Activated T-helper 1 cell treated with anti-CD3 and anti-CD28 coated beads, Interleukin-2, amount 50 U/mL, for 16 hours (primary cell): ENCODE measurements at regions not wholly inside any gene's neighbourhood (a gene's known extent, or its start where the extent isn't known, plus 50 kb on each side); places are given as distances from the start of the nearest gene placed in this dataset.

Source experiments
- DNase-seq, 2 donors: peaks; one replicate each; pipeline ENCODE4 v3.0.0-alpha.2; 2020; ENCODE audit warnings: low read depth in 1 of 2, low spot score in 1 of 2

DNA sequence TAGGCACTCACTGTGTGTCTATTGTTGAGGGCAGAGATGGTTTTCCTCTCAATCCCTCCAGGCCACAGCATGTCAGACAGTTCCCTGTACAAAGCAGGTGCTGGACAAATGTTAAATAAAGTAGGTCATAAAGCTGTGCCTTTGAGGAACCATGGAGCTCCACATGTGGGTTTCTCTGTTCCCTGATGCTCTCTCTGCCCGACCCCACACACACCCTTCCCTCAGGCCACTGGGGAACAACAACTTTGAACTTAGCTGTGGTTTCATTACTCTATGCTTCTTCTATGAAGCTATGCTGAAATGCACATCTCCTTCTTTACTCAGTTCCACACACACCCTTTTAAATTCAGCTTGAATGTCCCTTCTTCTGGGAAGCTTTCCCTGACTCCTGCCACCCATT, 415.3 kb downstream of the HRH4 start:
- DNase-seq = no peak

DNA sequence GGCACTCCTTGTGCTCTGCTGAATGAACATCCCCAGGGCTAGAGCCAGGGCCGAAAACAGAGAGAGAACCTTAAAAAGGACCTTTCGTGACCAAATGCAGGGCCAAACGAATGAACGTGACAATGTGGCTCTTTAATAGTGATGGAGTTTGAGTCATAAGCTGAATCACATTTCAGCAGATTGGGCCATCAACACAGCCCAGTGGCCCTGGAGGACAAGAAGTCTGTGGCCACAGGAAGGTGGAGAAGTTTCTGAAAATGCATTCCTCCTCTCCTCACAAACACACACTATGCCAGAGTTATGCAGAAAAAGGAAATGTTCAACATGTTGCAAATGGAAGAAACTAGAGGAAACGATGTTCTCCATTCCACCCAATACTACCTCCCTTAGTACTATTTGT, 415.8 kb downstream of the HRH4 start:
- DNase-seq = no peak

DNA sequence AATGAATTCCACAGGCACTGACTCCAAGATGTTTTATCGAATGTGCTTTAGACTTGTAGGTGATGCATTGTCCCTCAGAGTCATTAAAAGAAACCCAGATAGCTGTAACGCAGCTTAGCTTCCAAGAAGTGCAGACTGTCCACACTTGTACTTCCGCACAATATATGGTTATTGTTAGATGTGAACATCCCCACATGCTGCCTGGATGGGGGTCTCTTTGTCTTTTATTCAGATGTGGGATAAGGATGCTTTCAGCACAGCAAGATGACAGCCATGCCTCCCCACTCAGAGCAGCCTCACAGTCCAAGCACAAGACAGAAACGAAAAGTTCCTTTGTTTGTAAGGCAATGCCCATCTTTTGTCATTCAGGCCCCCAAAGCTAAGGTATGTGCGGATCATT, 416.6 kb downstream of the HRH4 start:
- no peak for DNase-seq

DNA sequence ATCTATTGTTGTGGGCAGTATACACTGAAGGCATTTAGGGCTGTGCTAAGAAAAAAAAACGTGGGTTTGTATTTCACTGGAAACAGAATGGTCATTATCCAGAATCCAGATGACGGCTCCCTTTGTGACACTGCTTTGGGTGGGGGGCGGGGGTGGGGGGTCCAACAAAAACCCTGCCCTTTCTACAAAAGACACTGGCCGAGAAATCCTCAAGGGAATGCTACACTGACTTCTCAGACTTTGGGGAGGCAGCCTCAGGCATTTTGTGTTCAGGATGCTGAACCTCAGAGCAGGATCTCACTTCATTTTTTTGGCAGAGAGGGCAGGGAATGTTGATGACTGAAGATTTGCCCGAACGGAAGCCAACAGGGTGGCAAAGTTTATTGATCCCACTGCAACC, 417.1 kb downstream of the HRH4 start:
- no peak for DNase-seq

DNA sequence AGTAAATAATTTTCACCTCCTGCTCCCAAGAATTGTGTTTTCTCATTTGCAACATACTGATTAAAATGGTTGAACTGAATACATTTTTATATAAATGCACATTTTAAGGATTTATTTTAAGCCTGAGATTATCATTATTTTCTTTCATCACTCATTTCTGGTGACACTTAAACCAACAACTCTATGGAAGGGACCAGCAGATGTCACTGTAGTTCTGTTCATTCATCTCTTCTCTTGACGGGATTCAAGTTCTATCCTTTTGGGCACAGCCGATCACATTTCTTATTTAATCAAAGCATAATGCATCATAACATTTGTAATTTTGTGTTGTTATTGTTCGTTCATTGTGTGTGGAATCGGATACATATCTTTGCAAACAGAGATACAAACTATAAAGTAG, 417.9 kb downstream of the HRH4 start:
- no peak for DNase-seq

DNA sequence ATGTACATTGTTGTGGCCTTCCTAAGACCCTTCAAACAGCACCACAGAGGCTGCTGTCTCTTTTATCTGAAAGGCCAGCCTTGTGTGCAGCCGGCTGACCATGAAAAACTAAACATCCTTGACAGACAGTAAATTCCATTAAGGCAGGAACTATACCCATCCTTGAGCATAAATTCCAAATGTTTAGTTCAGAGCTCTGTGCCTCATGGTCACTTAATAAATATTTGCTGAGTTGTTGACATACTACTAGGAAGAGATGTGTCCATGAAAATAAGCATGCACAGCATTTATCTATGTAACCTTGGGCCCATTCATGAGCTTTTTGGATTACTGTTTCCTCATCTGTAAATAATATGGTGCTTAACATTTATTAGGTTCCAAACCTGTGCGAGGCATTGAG, 424.8 kb downstream of the HRH4 start:
- no peak for DNase-seq

DNA sequence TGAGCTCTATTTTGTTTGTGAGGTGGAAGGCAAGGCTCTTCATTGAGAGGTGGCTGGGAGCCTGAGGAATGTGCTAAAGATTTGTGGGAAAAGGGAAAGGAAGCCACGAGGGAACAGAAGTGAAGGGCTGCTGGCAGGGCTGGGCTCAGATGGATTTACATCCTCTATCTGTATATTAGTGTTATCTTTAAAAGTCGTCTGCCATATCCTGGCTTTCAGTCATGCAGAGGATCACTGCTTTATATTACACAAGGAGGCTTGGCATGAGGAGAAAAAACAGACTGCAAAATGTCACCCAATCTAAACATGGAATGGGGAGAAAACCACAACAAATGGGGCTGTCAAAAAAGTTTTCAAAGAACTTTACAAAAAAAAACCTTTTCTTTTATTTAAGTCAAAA, 434.4 kb downstream of the HRH4 start:
- no peak for DNase-seq

DNA sequence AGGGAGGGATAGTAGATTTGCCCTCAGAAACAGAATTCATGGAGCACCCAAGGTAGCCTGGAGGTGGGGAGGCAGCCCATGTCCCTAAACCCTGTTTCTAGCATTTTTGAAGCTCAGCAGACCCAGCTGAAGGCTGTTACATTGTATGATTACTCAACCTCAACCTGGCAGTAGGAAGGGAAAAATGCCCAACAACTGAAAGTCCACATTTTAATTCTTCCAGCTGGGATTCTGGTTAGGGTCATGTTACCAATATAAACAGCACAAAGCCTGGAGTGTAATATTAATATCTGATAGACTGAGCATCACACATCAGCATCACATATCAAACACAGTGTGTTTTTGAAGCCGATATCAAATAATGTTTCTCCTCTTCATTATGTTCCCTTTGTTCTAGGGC, 437.0 kb downstream of the HRH4 start:
- DNase-seq = no peak

DNA sequence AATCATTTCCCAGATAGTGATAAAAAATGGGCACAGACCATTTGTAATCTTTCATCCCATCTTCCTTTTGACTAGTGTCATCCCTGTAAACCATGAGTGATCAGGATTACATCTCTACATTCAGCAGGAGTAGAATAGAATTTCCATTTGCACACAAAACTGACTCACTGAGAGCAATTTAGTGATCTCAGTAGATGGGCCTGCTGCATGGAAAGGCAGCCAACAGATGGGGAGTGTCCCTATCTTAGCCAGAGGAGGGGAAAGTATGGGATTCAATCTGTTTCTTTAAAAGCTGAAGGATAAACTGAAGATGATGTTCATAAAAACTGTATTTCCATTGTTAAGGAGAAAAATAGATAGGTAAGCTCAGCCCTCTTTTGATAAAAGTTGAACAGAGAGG, 441.7 kb downstream of the ZNF521 start:
- DNase-seq = no peak

DNA sequence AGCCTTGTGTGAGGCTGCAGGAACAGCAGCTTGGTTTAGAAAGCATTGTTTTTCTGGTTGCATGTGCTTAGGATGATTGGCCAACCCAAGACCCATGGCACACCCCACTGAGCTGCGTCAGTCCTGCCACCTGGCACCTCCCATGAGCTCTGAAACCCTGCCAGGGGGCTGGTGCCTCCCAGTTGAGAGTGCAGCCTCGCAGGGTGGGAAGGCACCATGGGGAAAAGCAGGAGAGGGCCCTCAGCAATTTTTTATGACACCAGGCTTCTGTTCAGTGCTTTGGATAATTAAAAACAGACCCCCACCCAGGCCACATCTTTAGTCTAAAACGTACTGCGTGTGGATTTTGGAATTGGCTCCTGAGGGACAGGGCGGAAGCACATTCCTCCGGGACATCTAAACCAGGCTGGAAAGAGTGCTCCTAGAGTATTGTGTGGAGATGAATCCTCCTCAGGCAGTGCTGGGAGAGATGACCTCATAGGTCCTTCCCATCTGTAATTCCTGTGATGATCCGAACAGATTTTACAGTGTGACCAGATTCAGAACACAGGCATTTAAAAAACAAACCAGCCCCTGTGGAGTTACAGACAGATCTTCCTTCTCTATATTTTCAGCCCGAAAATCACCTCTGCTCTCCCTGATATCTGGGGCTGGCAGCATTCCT, 438.3 kb downstream of the ZNF521 start:
- no peak for DNase-seq

DNA sequence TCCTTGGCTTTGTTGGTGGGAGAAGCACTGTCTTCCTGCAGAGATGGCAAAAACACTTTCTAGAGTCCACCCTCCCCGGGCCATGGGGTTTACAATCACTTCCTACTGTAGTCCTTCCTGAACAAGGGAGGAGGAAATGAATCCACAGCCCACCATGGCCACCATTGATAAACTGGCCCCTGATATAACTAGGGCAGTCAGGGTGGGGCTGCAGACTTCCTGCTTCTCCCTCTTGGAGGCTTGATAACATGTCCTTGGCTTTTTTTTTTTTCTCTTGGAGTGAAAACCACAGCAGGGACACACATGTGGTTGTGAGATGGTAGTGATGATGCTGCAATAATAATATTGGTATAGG, 437.8 kb downstream of the ZNF521 start:
- DNase-seq = no peak

DNA sequence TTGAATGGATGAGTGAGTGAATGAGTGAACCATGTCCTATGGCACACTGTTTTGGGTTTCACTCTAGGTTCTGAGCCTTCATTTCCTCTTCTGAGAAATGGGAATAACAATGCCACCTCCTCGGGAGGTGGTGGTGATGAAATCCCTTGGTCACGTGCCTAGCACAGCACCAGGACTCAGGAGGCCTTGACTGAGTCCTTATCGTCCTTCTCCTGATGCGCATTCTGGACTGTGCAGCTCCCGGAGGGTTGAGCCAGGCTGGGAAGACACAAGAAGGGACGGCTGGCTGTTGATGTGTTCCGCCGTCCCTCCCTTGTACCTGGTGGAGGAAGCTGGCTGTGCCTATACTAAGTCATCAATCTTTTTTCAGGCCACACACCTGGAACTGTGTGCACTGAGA, 437.3 kb downstream of the ZNF521 start:
- DNase-seq = no peak

DNA sequence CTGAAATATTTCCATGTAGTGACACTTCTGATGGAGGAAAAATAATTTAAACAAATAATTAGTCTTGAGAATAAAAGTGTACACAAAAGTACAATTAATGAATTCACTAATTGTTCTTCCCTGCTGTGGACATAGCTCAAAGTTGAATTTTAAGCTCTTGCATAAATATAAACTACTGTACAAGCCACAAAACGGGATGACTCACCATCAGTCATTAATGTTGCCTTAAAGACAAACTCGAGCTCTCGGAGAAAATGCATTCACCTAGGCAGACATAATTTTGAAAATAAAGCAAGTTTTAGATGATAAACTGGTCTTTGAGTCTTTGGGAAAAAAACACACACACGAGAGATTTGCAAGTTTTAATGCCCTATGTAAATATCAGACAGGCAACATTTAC, 436.4 kb downstream of the ZNF521 start:
- no peak for DNase-seq

DNA sequence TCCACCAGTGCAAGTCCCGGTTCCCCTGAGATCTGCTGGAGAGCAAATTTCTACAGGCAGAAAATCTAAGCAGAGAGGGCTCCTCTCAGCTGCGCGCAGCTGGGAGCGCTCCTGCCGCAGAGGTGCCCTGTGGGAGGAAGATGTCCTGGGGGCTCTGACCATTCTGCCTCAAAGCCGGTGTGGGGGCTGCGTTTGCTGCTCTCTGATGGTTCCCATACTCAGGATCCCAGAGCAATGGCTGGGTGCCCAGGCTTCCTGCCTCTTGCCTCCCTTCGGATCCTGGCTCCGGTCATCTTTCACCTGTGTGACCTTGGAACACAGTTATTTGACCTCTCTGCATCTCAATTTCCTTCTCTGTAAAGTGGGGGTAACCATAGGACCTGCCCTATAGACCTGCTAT, 434.2 kb downstream of the ZNF521 start:
- DNase-seq = no peak

DNA sequence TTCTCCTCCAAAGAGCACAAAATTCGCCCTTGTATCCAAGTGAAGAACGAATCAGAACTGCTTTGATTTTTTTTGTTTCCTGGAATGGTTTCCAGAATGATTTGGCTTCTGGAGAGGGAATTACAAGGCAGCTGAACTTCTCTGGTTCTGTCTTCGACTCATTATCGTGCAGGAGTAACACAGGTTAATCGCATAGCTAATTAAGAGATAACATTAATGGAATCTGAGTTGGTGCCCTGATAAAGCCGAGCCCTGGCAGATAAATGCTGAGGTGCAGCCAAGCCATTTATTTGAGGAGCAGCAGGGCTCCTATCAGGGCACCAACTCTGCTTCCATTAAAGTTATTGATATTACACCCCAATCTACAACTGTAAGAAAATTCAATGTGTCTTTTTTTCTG, 433.7 kb downstream of the ZNF521 start:
- DNase-seq = no peak

DNA sequence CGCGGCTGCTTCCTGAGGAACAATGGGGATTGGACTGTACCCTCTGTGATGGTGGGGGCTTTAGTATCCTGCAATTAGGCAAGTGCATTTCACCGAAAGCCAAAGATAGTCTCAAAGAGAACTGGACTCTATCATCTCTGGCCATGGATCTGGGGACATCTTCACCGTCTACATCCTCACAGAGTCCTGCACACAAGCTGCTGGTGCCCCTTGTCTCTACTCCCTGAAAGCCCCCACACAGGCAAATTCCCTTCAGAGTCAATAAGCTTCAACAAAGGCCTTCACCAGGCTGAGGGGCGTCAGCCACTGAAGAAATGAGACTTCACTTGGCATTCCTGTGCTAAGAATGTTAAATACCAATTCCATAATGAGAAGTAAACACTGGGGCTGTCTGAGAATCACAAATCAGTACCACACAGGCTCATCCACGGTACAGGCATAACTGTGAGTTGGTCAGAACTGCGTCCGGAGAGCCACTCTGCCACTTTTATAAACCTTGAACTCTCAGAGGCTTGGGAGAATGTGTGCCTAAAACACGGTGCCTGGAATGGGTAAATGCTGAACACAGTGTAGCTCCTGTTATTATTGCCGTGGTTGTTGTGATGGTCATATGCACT, 432.7 kb downstream of the ZNF521 start:
- no peak for DNase-seq

DNA sequence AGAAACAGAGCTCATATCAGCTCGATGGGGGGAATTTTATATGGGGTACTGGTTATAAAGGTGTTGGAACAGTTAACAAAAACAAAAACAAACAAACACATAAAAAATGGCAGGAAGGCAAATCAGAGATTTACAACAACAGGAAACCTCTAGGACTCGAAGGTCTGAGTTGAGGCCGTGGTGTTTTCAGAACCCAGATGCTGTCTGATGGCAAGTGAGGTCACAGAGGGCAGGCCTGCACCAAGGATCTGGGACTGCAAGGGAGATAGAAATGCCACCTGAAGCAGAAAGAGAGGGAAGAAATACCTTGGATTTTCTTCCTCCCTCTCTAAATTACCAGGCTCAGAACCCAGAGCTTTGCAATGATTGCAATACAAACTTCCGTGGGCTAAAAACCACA, 429.5 kb downstream of the ZNF521 start:
- no peak for DNase-seq

DNA sequence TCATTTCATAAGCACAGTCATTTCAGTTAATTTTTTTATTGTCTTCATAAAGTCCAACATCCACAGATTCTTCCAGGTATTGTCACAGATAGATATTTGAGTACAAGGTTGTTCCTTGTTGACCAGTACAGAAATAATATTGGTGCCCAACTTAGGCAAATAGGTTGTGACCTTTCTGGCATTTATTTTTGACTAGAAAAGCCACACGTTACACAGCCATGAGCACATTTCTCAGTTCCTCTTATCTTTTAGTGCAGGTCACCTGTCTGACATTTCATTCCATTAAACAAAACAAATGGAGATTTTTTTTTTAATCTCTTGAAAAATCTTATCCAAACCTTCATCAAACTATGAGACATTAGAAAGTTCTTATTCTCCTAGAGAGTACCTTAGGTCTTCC, 428.8 kb downstream of the ZNF521 start:
- no peak for DNase-seq

DNA sequence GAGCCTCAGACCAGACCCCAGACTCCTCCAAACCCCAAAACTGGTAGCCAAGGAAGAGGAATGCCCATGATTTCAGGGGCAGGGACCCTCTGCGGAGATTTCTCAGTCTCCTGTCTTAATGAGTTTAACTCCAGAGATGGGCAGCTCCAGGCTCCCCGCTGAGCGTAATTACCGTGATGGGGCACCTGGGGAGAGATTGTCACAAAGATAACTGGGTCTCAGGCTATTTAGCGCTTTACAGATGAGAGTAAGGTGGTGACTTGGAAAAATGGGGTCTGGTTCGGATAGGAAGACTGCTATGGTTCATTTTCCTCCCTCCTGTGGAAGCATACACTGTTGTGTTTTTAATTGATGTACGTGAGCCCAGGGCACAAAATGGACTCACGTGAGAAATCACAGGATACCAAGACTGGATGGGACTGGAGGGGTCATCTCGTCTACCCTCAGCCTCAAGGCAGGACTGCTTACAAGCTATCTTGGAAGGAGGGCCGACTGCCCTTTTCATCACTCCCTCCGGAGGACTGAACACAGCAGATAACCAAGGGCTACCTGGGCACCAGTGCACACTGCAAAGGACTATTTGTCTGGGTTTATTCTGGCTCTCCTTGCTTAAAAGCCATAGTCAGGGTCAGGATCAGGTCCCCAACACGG, 427.8 kb downstream of the ZNF521 start:
- DNase-seq = no peak

DNA sequence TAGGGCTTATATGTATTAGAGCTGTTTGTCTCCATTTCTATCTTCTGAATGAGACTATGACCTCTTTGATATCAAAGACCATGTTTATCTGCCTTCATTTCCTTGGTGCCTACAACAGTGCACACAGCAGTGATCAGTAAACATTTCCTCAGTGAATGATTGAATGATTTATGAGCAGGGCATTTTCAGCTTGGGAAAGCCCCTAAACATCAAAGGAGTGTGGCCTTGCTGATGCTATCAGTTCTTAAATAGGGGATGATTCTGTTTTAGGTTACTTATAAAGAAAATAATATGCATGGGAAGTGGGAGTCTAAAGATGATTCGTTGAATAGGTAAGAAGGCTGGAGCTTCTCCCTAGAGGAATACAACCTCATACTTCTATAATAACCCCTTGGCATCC, 425.3 kb downstream of the ZNF521 start:
- no peak for DNase-seq

DNA sequence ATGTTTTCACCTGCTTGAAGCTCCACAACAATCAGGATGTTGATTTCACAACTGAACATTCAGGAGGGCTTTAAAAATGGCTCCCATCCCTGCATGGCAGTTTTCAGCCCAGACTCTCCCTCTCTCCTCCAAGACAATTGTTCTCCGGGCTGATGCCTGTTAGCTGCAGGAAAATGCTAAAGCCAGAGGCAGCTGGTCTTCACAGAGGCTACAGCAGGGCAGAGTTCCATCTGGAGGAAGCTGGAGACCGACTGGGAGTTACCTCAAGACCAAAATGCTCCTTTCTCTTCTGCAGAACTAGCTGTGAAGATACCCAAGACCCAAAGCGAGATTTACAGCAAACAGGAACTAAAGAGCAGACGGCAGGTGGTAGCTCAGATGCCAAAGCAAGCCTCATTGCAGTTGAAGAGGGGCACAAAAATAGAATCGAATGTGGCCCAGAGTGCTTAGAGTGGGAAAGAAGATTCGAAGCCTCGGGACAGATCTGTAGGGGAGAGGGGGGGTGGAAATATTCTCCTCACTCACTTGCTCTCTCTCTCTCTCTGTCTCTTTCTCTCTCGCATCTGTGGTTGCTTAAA, 423.6 kb downstream of the ZNF521 start:
- no peak for DNase-seq

DNA sequence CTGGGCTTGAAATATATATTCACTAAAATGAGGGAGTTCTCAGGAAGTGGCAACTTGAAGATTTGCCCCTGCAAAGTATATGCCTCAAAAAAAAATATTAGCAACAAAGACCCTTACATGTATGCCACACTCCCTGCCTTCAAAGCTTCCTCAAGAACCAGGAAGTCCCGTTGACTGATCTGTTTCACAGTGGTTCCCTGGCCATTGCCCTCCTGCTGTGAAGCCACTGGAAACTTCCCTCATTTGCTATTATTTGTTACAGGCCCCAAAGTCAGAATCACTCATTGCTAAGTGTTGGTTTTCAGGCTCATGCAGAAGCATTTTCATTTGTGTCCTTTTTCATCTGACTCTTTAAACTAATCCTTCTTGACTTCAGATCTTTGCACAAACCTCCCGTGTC, 421.5 kb downstream of the ZNF521 start:
- DNase-seq = no peak

DNA sequence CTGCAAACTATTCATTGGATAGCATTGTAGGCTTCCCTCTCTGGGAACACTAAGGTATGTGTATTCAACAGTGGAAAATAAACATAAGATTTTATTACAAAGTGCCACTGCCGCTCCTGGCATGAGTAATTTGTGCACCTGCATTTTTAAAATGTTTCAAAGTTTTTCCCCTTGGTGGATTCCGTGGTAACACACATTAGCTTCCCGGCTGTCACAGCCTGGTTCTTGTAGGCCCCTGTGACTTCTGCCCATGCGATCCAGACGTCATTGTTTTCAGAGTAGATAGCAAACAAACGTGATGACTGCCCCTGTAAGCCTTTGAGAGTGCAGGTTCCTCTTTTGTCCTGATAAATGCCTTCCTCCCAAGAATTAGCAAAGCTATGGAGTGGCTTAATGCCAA, 421.0 kb downstream of the ZNF521 start:
- no peak for DNase-seq
